BJ (cell line): ENCODE measurements at regions not wholly inside any gene's neighbourhood (a gene's known extent, or its start where the extent isn't known, plus 50 kb on each side); places are given as distances from the start of the nearest gene placed in this dataset.

Source experiments
- CTCF ChIA-PET: fragments of 350-600 bp; formaldehyde crosslinking; extraction: SDS; loops from one replicate; lab custom pipeline; 2021; ENCODE audit warnings: antibody characterized with exemption, inconsistent platforms; lab: Yijun Ruan, JAX
- POLR2A ChIA-PET: fragments of 300-600 bp; sonication (Branson Sonifier 250); formaldehyde crosslinking; extraction: SDS; loops from one replicate; lab custom pipeline; 2021; ENCODE audit warnings: antibody characterized with exemption; lab: Charles Lee
- DNase-seq: peaks from one replicate; pipeline ENCODE4 v3.0.0-alpha.2; 2011; ENCODE audit warnings: low read depth
- H3K27me3 ChIP-seq: 2 replicates; pipeline ENCODE4 v1.6.0; 2011; ENCODE audit warnings: low read length; ENCODE audit not compliant: control insufficient read depth, insufficient read depth
- H3K36me3 ChIP-seq: 2 replicates; pipeline ENCODE4 v1.5.1; 2011; ENCODE audit warnings: low read length; ENCODE audit not compliant: control insufficient read depth, insufficient read depth
- H3K4me3 ChIP-seq: 2 replicates; pipeline ENCODE4 v1.5.1; 2011; ENCODE audit warnings: low read depth, mild to moderate bottlenecking, control low read depth, low read length
- CTCF ChIP-seq: IDR thresholded peaks from 2 replicates; pipeline ENCODE4 v1.5.1; 2011; ENCODE audit warnings: low read depth, mild to moderate bottlenecking, control low read depth, inconsistent platforms, low read length, moderate library complexity; ENCODE audit not compliant: insufficient read depth

- Histone ChIP-seq H3K27me3 (no peaks in the 10 kb centered on the region), H3K4me3 (no peak overlapping the region), H3K36me3 (no peaks in the 10 kb centered on the region)
- DNase-seq: no peak
- ChIA-PET CTCF (interaction anchor here (1.7 kb wide), 1 partner anchor 41 kb away, joined by 5 read pairs; no protein-coding TSS in a partner anchor), POLR2A (no interaction called here)
- TF ChIP-seq CTCF: no peak
These were observed 84.4 kb downstream of the KIF4B start for GRCh38 chr5:155097995-155098394.

DNA sequence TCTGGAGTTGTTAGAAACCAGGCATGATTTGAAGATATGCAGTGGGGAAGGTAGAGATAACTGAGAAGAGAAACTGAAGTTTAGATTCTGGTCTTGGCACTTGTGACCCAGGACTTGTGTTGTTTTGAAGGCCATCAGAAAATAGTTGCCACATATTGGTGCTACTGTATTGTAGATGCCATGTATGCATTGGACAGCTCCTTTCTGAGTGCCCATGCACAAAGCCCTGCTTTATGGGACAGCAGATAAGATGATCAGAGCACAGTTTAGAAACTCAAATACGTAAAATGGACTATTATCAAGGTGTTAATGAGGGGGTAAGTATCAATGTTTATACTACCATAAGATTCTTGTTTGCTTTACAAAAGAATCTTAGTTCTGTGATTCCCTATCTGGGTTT lies 84.9 kb downstream of the KIF4B start:
- ChIA-PET POLR2A (no interaction called here), CTCF (interaction anchor here (1.7 kb wide), 1 partner anchor 41 kb away, joined by 5 read pairs; no protein-coding TSS in a partner anchor)
- Histone ChIP-seq H3K27me3 (no peaks in the 10 kb centered on the region), H3K36me3 (no peaks in the 10 kb centered on the region), H3K4me3 (no peak overlapping the region)
- TF ChIP-seq CTCF: no peak
- no peak for DNase-seq

GRCh38 chr5:155101697-155102096 lies 88.1 kb downstream of the KIF4B start:
- Histone ChIP-seq H3K27me3 (no peaks in the 10 kb centered on the region; the same call in 1 of the 2 replicates), H3K4me3 (no peak overlapping the region), H3K36me3 (no peaks in the 10 kb centered on the region)
- no peak for DNase-seq
- CTCF ChIA-PET: no interaction called here
- POLR2A ChIA-PET: no interaction called here
- TF ChIP-seq CTCF: no peak

DNA sequence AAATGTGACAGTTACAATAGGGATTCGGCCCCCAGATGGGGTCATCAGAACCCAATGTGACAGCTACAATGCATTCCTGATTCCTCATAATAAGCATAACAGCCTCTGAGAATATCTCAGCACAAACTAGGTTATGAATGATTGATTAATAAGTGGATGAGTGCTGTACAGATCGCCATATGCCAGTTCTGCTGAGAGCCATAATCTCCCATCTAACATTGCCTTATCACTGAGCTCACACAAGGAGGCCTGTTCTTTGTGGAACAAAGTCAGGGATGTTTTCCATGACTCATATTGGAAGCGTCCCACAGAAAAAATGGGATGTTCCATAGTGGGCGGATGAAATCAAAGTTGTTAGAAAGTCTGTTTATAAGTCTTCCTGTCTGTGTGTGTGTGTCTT lies 89.6 kb downstream of the KIF4B start:
- ChIA-PET CTCF (no interaction called here), POLR2A (no interaction called here)
- Histone ChIP-seq H3K36me3 (no peaks in the 10 kb centered on the region), H3K27me3 (no peaks in the 10 kb centered on the region; the same call in 1 of the 2 replicates), H3K4me3 (no peak overlapping the region)
- no peak for TF ChIP-seq CTCF
- DNase-seq: no peak

- no peak for DNase-seq
- POLR2A ChIA-PET: no interaction called here
- CTCF ChIA-PET: no interaction called here
- Histone ChIP-seq H3K36me3 (no peaks in the 10 kb centered on the region), H3K4me3 (no peak overlapping the region), H3K27me3 (no peaks in the 10 kb centered on the region; the same call in 1 of the 2 replicates)
- no peak for TF ChIP-seq CTCF
These were observed 90.9 kb downstream of the KIF4B start for GRCh38 chr5:155104441-155104840.
